ENCODE measurements at regions not wholly inside any gene's neighbourhood (a gene's known extent, or its start where the extent isn't known, plus 50 kb on each side); places are given as distances from the start of the nearest gene placed in this dataset.

DNA sequence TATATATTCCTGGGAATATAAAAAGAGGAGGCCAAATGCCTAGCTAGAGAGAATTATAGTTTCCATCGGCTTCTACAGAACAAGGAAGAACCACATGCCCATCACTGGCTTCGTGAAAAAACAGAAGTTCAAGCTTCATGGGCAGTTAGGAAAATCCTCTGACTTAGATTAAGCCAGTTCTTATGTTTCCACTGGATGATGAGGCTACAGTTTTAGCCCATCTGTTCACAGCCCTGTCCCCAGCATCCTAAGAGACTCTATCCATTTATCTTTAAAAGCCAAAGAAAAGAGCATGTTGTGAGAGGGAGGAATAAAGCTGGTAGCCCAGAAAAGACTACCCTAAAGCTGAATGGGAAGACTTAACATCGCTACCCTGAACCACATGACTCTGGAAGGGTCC lies 285.5 kb upstream of the WWC1 start:
- WGBS, 2 donors = 76 to 80% methylated on average over 3 of the region's 3 CpGs
- no peaks in the 10 kb centered on the region for H3K9me3 ChIP-seq
- TF ChIP-seq, protein P1, sequence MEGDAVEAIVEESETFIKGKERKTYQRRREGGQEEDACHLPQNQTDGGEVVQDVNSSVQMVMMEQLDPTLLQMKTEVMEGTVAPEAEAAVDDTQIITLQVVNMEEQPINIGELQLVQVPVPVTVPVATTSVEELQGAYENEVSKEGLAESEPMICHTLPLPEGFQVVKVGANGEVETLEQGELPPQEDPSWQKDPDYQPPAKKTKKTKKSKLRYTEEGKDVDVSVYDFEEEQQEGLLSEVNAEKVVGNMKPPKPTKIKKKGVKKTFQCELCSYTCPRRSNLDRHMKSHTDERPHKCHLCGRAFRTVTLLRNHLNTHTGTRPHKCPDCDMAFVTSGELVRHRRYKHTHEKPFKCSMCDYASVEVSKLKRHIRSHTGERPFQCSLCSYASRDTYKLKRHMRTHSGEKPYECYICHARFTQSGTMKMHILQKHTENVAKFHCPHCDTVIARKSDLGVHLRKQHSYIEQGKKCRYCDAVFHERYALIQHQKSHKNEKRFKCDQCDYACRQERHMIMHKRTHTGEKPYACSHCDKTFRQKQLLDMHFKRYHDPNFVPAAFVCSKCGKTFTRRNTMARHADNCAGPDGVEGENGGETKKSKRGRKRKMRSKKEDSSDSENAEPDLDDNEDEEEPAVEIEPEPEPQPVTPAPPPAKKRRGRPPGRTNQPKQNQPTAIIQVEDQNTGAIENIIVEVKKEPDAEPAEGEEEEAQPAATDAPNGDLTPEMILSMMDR (IDR thresholded peaks at IDR 0.05) = no peak
- H3K27me3 ChIP-seq = peaks cover 0 to 1% (median 0%) of the 10 kb centered on the region in 4 donors
- no peak overlapping the region for H3K4me3 ChIP-seq
- no peaks in the 10 kb centered on the region for H3K4me1 ChIP-seq
- ATAC-seq (no peak), FAIRE-seq (no peak), DNase-seq (no peak)
- intact Hi-C loops (cut with DNase I) = no loop called here
- H3K36me3 ChIP-seq = no peaks in the 10 kb centered on the region
- no peak overlapping the region for H3K27ac ChIP-seq

- FAIRE-seq (no peak), DNase-seq (no peak), ATAC-seq (no peak)
- TF ChIP-seq, protein P1 (IDR thresholded peaks at IDR 0.05) = no peak
- Histone ChIP-seq H3K27me3 (peaks cover 0 to 6% (median 0%) of the 10 kb centered on the region in 4 donors), H3K4me1 (no peaks in the 10 kb centered on the region), H3K36me3 (no peaks in the 10 kb centered on the region), H3K4me3 (no peak overlapping the region), H3K9me3 (no peaks in the 10 kb centered on the region), H3K27ac (no peak overlapping the region)
- 73 to 75% methylated on average over 10 of the region's 10 CpGs for WGBS, 2 donors
- intact Hi-C loops (cut with DNase I) = no loop called here
These were observed 284.9 kb upstream of the WWC1 start for GRCh38 chr5:168006456-168007130.

DNA sequence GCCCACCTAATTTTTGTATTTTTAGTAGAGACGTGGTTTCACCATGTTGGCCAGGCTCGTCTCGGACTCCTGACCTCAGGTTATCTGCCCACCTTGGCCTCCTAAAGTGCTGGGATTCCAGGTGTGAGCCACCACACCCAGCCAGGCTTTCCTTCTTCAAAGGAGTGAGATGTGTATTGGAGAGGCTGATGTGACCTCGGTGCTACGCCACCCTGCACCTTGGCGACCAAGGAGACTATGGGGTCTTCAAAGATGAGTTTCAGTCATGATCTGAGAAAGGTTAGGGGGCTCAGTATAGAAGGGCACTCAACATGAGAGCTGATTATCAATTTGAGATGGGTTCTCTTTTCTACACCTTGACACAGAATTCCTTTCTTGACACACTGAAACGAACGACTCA lies 284.2 kb upstream of the WWC1 start:
- Histone ChIP-seq H3K4me3 (no peak overlapping the region), H3K9me3 (no peaks in the 10 kb centered on the region), H3K27me3 (peaks cover 0 to 6% (median 0%) of the 10 kb centered on the region in 4 donors), H3K36me3 (no peaks in the 10 kb centered on the region), H3K4me1 (no peaks in the 10 kb centered on the region), H3K27ac (no peak overlapping the region)
- 76 to 85% methylated on average over 8 of the region's 8 CpGs for WGBS, 2 donors
- FAIRE-seq = no peak
- ATAC-seq = no peak
- intact Hi-C loops (cut with DNase I) = no loop called here
- DNase-seq = no peak
- TF ChIP-seq, protein P1 (IDR thresholded peaks at IDR 0.05) = no peak

DNA sequence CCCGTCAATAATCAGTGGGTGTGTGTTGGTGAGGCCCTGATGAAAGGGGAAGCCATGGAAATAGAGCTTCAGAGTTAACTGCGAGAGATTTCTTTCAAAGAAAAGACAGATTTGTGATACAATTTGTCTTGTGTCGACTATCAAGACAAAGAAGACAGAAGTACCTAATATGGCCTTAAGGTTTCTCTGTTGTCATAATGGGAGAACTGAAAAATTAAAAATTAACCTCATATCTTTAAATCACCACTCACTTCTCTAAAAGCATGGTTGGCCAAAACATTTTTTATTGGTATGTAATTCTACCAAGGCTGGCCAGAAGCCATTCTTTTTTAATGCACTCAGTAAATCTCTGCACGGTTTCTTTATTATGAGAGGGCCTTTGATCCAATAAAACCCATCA lies 282.9 kb upstream of the WWC1 start:
- intact Hi-C loops (cut with DNase I) = no loop called here
- no peak for FAIRE-seq

DNA sequence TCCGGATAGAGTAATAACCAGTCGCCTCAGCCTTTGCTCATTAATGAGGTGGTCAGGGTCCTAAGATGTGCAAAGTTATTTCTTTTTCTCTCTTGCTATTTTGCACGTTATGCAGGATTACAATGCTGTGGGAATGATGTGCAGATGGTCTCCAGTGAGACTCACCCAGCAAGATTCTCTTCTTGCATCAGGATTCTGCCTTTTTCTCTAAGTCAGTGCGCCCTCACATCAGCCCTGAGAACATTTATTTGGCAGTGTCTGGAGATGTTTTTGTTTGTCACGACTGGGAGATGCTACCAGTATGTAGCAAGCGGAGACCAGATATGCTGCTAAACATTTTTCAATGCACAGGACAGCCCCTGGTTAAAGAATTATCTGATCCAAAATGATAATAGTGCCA lies 280.3 kb upstream of the WWC1 start:
- Histone ChIP-seq H3K27me3 (peaks cover 0 to 6% (median 0%) of the 10 kb centered on the region in 4 donors), H3K36me3 (no peaks in the 10 kb centered on the region), H3K4me3 (no peak overlapping the region), H3K9me3 (no peaks in the 10 kb centered on the region), H3K4me1 (no peaks in the 10 kb centered on the region), H3K27ac (no peak overlapping the region)
- TF ChIP-seq, protein P1 (IDR thresholded peaks at IDR 0.05) = no peak
- 52 to 65% methylated on average over 6 of the region's 6 CpGs for WGBS, 2 donors
- ATAC-seq (no peak), FAIRE-seq (no peak), DNase-seq (no peak)
- intact Hi-C loops (cut with DNase I) = no loop called here

More for the DNA sequence above, 282.9 kb upstream of the WWC1 start:
- Histone ChIP-seq H3K4me1 (no peaks in the 10 kb centered on the region), H3K27ac (no peak overlapping the region), H3K9me3 (no peaks in the 10 kb centered on the region), H3K27me3 (peaks cover 0 to 6% (median 0%) of the 10 kb centered on the region in 4 donors), H3K36me3 (no peaks in the 10 kb centered on the region), H3K4me3 (no peak overlapping the region)
- ATAC-seq (no peak), DNase-seq (no peak)
- WGBS, 2 donors = 74 to 77% methylated on average over 4 of the region's 4 CpGs
- TF ChIP-seq, protein P1 (IDR thresholded peaks at IDR 0.05) = no peak

Measured in pancreas (tissue), 10 donors.